GM12878 (cell line): ENCODE measurements at regions not wholly inside any gene's neighbourhood (a gene's known extent, or its start where the extent isn't known, plus 50 kb on each side); places are given as distances from the start of the nearest gene placed in this dataset.

Experiments
- ATAC-seq: fragments of 200-7000 bp; cut with Tn5 transposase; 3 replicates; pipeline ENCODE4 v1.9.1; 2020; ENCODE audit warnings: mild to moderate bottlenecking, moderate library complexity
- BruUV-seq: library from RNA; stranded (reverse); fragments of 400-500 nt; replicated peaks from 2 replicates; lab custom pipeline; 2021; lab: Mats Ljungman, UMichigan
- CTCF ChIA-PET: fragments of 300-600 bp; sonication (Branson Sonifier 250); formaldehyde crosslinking; extraction: SDS; loops from one replicate; lab custom pipeline; 2021; ENCODE audit warnings: inconsistent platforms; lab: Yijun Ruan, JAX
- POLR2A ChIA-PET: fragments of 350-600 bp; formaldehyde crosslinking; extraction: SDS; loops from one replicate; lab custom pipeline; 2021; ENCODE audit warnings: inconsistent platforms; lab: Charles Lee
- RAD21 ChIA-PET: fragments of 300-600 bp; sonication (Branson Sonifier 250); formaldehyde crosslinking; loops from one replicate; lab custom pipeline; 2023; ENCODE audit warnings: antibody characterized with exemption; ENCODE audit not compliant: unreplicated experiment; lab: Charles Lee
- SMC1A ChIA-PET: fragments of 300-600 bp; sonication (Branson Sonifier 250); formaldehyde crosslinking; loops from one replicate; lab custom pipeline; 2023; ENCODE audit not compliant: unreplicated experiment, uncharacterized antibody; lab: Charles Lee
- DNase-seq: peaks from one replicate; pipeline ENCODE4 v3.0.0-alpha.2; 2011; ENCODE audit warnings: low read depth, low spot score
- FAIRE-seq: peaks from 3 replicates; lab custom pipeline; 2011; peaks lifted over from hg19 to GRCh38; lab: Jason Lieb, UNC
- H2AFZ ChIP-seq: 2 replicates; pipeline ENCODE4 v1.6.0; 2011; ENCODE audit warnings: low read depth, low read length, control low read depth; ENCODE audit not compliant: control insufficient read depth
- H3K27ac ChIP-seq: 2 replicates; pipeline ENCODE4 v1.5.1; 2011; ENCODE audit warnings: control low read depth; ENCODE audit not compliant: control insufficient read depth, insufficient read depth
- H3K27me3 ChIP-seq, 2 experiments: replicated peaks in 1 of 2; 2 replicates each; pipeline versions ENCODE4 v1.6.0 to v1.6.1; 2011; ENCODE audit warnings: low read length in 1 of 2; ENCODE audit not compliant: control insufficient read depth in 2 of 2, insufficient read depth in 2 of 2
- H3K36me3 ChIP-seq, 2 experiments: 2 replicates each; pipeline ENCODE4 v1.5.1; 2011; ENCODE audit warnings: low read length in 1 of 2; ENCODE audit not compliant: control insufficient read depth in 2 of 2, insufficient read depth in 2 of 2
- H3K4me1 ChIP-seq: 2 replicates; pipeline ENCODE4 v1.6.1; 2011; ENCODE audit warnings: mild to moderate bottlenecking, low read length, moderate library complexity, mixed read lengths; ENCODE audit not compliant: control insufficient read depth, insufficient read depth
- H3K4me2 ChIP-seq: 2 replicates; pipeline ENCODE4 v1.6.0; 2011; ENCODE audit warnings: control low read depth; ENCODE audit not compliant: control insufficient read depth, insufficient read depth
- H3K4me3 ChIP-seq: fragments of 200-600 bp; sonication (generic); 2 replicates; pipeline ENCODE4 v1.5.1; 2016
- H3K79me2 ChIP-seq: 2 replicates; pipeline ENCODE4 v1.6.0; 2011; ENCODE audit warnings: low read length; ENCODE audit not compliant: control insufficient read depth, insufficient read depth
- H3K9ac ChIP-seq: 2 replicates; pipeline ENCODE4 v1.8.0; 2011; ENCODE audit warnings: low read length, control low read depth, mixed read lengths; ENCODE audit not compliant: control insufficient read depth, insufficient read depth
- H3K9me3 ChIP-seq: replicated peaks from 3 replicates; pipeline ENCODE4 v1.5.1; 2011; ENCODE audit warnings: mild to moderate bottlenecking, low read length; ENCODE audit not compliant: control insufficient read depth, insufficient read depth
- H4K20me1 ChIP-seq: 2 replicates; pipeline ENCODE4 v1.6.0; 2011; ENCODE audit not compliant: control insufficient read depth, insufficient read depth
- BMI1 ChIP-seq: fragments of 450-650 bp; IDR thresholded peaks from 2 replicates; pipeline ENCODE4 v1.6.1; 2016; ENCODE audit warnings: mild to moderate bottlenecking, moderate library complexity, borderline replicate concordance
- CBX3 ChIP-seq: fragments of 200-600 bp; sonication (generic); IDR thresholded peaks from 2 replicates; pipeline ENCODE4 v1.6.1; 2016; ENCODE audit warnings: low read depth, borderline replicate concordance
- CBX5 ChIP-seq: sonication (generic); IDR thresholded peaks from 2 replicates; pipeline ENCODE4 v1.6.1; 2016; ENCODE audit warnings: low read depth, moderate library complexity, mild to moderate bottlenecking, inconsistent platforms
- E4F1 ChIP-seq: fragments of 450-650 bp; IDR thresholded peaks from 2 replicates; pipeline ENCODE4 v1.6.1; 2018; ENCODE audit warnings: borderline replicate concordance, mild to moderate bottlenecking; ENCODE audit not compliant: partially characterized antibody
- EP300 ChIP-seq, 2 experiments: fragments of 150-350 bp in 1 of 2; IDR thresholded peaks; 2 replicates each; pipeline ENCODE4 v1.6.1; 2011 to 2012; ENCODE audit warnings: low read depth in 2 of 2, low read length in 2 of 2, borderline replicate concordance in 1 of 2, improper control_type of control experiment in 1 of 2, inconsistent platforms in 1 of 2; ENCODE audit not compliant: control insufficient read depth in 1 of 2
- EZH2 ChIP-seq: IDR thresholded peaks from 2 replicates; pipeline ENCODE4 v1.6.1; 2012; ENCODE audit warnings: low read depth, mild to moderate bottlenecking, control low read depth, inconsistent platforms, low read length, borderline replicate concordance; ENCODE audit not compliant: control insufficient read depth
- IRF5 ChIP-seq: fragments of 450-650 bp; IDR thresholded peaks from 2 replicates; pipeline ENCODE4 v1.6.1; 2017; ENCODE audit warnings: borderline replicate concordance
- KAT2A ChIP-seq: conservative IDR thresholded peaks from 2 replicates; pipeline ENCODE4 v1.6.1; 2011; ENCODE audit warnings: low read depth, low read length; ENCODE audit not compliant: control insufficient read depth
- NFIC ChIP-seq: IDR thresholded peaks from 2 replicates; pipeline ENCODE4 v1.6.1; 2012; ENCODE audit warnings: low read depth, mild to moderate bottlenecking, inconsistent platforms, low read length, moderate library complexity
- TBL1XR1 ChIP-seq: IDR thresholded peaks from 2 replicates; pipeline ENCODE4 v1.6.1; 2012; ENCODE audit warnings: low read depth, low read length, improper control_type of control experiment
- TCF7 ChIP-seq: IDR thresholded peaks from 2 replicates; pipeline ENCODE4 v1.6.1; 2014; ENCODE audit warnings: antibody characterized with exemption, borderline replicate concordance
- ZNF217 ChIP-seq: fragments of 450-650 bp; IDR thresholded peaks from 2 replicates; pipeline ENCODE4 v1.6.1; 2017; ENCODE audit warnings: antibody characterized with exemption, mild to moderate bottlenecking
- WGBS: methylation state at CpG from one replicate; pipeline ENCODE4 v1.1.6; 2016; ENCODE audit warnings: low lambda C conversion rate; ENCODE audit not compliant: insufficient replicate concordance, insufficient coverage; ENCODE audit errors: missing lambda C conversion rate; 5-methylcytosine and 5-hydroxymethylcytosine counted together
- in situ Hi-C: fragments of 300-500 bp; cut with MboI; formaldehyde crosslinking; loops from 9 replicates; pipeline ENCODE4 v1.14.3; 2018; ENCODE audit warnings: mixed read lengths
- intact Hi-C: fragments of 100-400 bp; cut with micrococcal nuclease; formaldehyde crosslinking; loops from one replicate; pipeline ENCODE4 v1.14.2; 2022; ENCODE audit not compliant: unreplicated experiment

GRCh38 chr3:90180096-90180495 is 1072.7 kb downstream of the EPHA3 start:
- no peaks in the 10 kb centered on the region for H3K36me3 ChIP-seq
- H3K4me1 ChIP-seq = no peaks in the 10 kb centered on the region
- no peak for DNase-seq
- ChIA-PET SMC1A (interaction anchor here (1.5 kb wide), 1 partner anchor 1961 kb away, joined by 4 read pairs; no protein-coding TSS in a partner anchor), POLR2A (no interaction called here)
- H3K27me3 ChIP-seq = no peaks in the 10 kb centered on the region
- in situ Hi-C loops = loop anchor here (10.0 kb wide), 1 partner anchor 1975 kb away; no protein-coding TSS in a partner anchor
- 17% methylated on average over 2 of the region's 2 CpGs for WGBS
- no peak for TF ChIP-seq KAT2A
- TF ChIP-seq NFIC = no peak
- TF ChIP-seq TBL1XR1 = no peak
- TF ChIP-seq, all 136 proteins: peak for 0
- no peak overlapping the region for H2AFZ ChIP-seq
- no peak overlapping the region for H3K4me2 ChIP-seq
- H3K9me3 ChIP-seq = no peaks in the 10 kb centered on the region
- no peak overlapping the region for H3K9ac ChIP-seq
- ATAC-seq (no peak), FAIRE-seq (no peak)
- H3K4me3 ChIP-seq = no peak overlapping the region
- no peaks in the 10 kb centered on the region for H3K79me2 ChIP-seq
- H4K20me1 ChIP-seq = no peaks in the 10 kb centered on the region
- intact Hi-C loops = loop anchor here (5.0 kb wide), 1 partner anchor 1978 kb away; no protein-coding TSS in a partner anchor
- RAD21 ChIA-PET = interaction anchor here (1.0 kb wide), 2 partner anchors 88 to 1975 kb away, joined by 4 read pairs; no protein-coding TSS in a partner anchor
- no TSS peak for BruUV-seq
- CTCF ChIA-PET = interaction anchor here (1.0 to 3.5 kb wide), 4 partner anchors 13 to 1975 kb away, joined by 3 to 15 read pairs (median 6); no protein-coding TSS in a partner anchor
- H3K27ac ChIP-seq = no peak overlapping the region

GRCh38 chr3:90180543-90180942 is 1073.1 kb downstream of the EPHA3 start:
- FAIRE-seq (no peak), ATAC-seq (no peak), DNase-seq (no peak)
- no peak for TF ChIP-seq CBX5
- no peak for TF ChIP-seq TCF7
- TF ChIP-seq ZNF217 = no peak
- no peak for TF ChIP-seq KAT2A
- TF ChIP-seq EZH2 = no peak
- no peak for TF ChIP-seq E4F1
- TF ChIP-seq EP300 (IDR thresholded peaks at IDR 0.05; ENCODE audit: borderline replicate concordance in 1 of 2, control insufficient read depth in 1 of 2, low read depth in 2 of 2, low read length in 2 of 2) = no peak
- TF ChIP-seq BMI1 = no peak
- TF ChIP-seq IRF5 = no peak
- TF ChIP-seq CBX3 = no peak
- ChIA-PET RAD21 (interaction anchor here (1.0 kb wide), 2 partner anchors 89 to 1975 kb away, joined by 4 read pairs; no protein-coding TSS in a partner anchor), SMC1A (interaction anchor here (1.5 kb wide), 1 partner anchor 1961 kb away, joined by 4 read pairs; no protein-coding TSS in a partner anchor), POLR2A (no interaction called here), CTCF (interaction anchor here (1.0 to 3.5 kb wide), 4 partner anchors 12 to 1976 kb away, joined by 3 to 15 read pairs (median 6); no protein-coding TSS in a partner anchor)
- no peaks in the 10 kb centered on the region for H3K36me3 ChIP-seq
- WGBS = 32% methylated on average over 3 of the region's 3 CpGs
- H3K9me3 ChIP-seq = no peaks in the 10 kb centered on the region
- in situ Hi-C loops = loop anchor here (10.0 kb wide), 1 partner anchor 1976 kb away; no protein-coding TSS in a partner anchor
- intact Hi-C loops = loop anchor here (5.0 kb wide), 1 partner anchor 1978 kb away; no protein-coding TSS in a partner anchor
- no peak overlapping the region for H3K9ac ChIP-seq
- no peak overlapping the region for H3K4me3 ChIP-seq
- H4K20me1 ChIP-seq = no peaks in the 10 kb centered on the region
- no peak overlapping the region for H3K27ac ChIP-seq
- no peak overlapping the region for H3K4me2 ChIP-seq
- H2AFZ ChIP-seq = no peak overlapping the region
- BruUV-seq = no TSS peak
- no peaks in the 10 kb centered on the region for H3K79me2 ChIP-seq
- H3K4me1 ChIP-seq = no peaks in the 10 kb centered on the region
- H3K27me3 ChIP-seq = no peaks in the 10 kb centered on the region
